Immature natural killer cell (primary cell): ENCODE measurements at regions not wholly inside any gene's neighbourhood (a gene's known extent, or its start where the extent isn't known, plus 50 kb on each side); places are given as distances from the start of the nearest gene placed in this dataset.
"Not testable (repeated sequence)": the region's sequence is repeated elsewhere in the genome, so short reads cannot be mapped to it uniquely, and the experiment has no call there.

ENCODE experiments used
- DNase-seq, 3 donors: peaks; one replicate each; pipeline ENCODE4 v3.0.0; 2022; ENCODE audit warnings: mixed read lengths in 1 of 3
- H3K27ac Mint-ChIP-seq, 6 donors: one replicate each; pipeline ENCODE4 v1.8.0; 2020; ENCODE audit warnings: mixed read lengths in 6 of 6, mild to moderate bottlenecking in 5 of 6, inconsistent platforms in 4 of 6, moderate library complexity in 3 of 6
- H3K27me3 Mint-ChIP-seq, 3 donors: one replicate each; pipeline ENCODE4 v1.8.0; 2020 to 2021; ENCODE audit warnings: low read depth in 3 of 3, mild to moderate bottlenecking in 3 of 3, mixed read lengths in 3 of 3, moderate library complexity in 3 of 3, inconsistent platforms in 1 of 3
- H3K36me3 Mint-ChIP-seq, 3 donors: one replicate each; pipeline ENCODE4 v1.8.0; 2020; ENCODE audit warnings: mixed read lengths in 3 of 3, inconsistent platforms in 2 of 3, mild to moderate bottlenecking in 2 of 3
- H3K4me1 Mint-ChIP-seq, 2 donors: one replicate each; pipeline ENCODE4 v1.8.0; 2020; ENCODE audit warnings: inconsistent platforms in 2 of 2, mild to moderate bottlenecking in 2 of 2, mixed read lengths in 2 of 2, moderate library complexity in 1 of 2
- H3K4me3 Mint-ChIP-seq, 5 donors: one replicate each; pipeline ENCODE4 v1.8.0; 2020; ENCODE audit warnings: mild to moderate bottlenecking in 5 of 5, mixed read lengths in 5 of 5, inconsistent platforms in 3 of 5, moderate library complexity in 3 of 5
- H3K9me3 Mint-ChIP-seq, 6 donors: one replicate each; pipeline ENCODE4 v1.8.0; 2020; ENCODE audit warnings: mild to moderate bottlenecking in 6 of 6, mixed read lengths in 6 of 6, inconsistent platforms in 4 of 6, moderate library complexity in 3 of 6

GRCh38 chr1:60688221-60688620 is 394.1 kb upstream of the NFIA start:
- not testable (repeated sequence) for H3K27ac Mint-ChIP-seq, DNase-seq, H3K4me3 Mint-ChIP-seq, H3K27me3 Mint-ChIP-seq, H3K36me3 Mint-ChIP-seq, H3K4me1 Mint-ChIP-seq
- H3K9me3 Mint-ChIP-seq, result peaks cover 0 to 12% (median 2%) of the 10 kb centered on the region in 6 donors

GRCh38 chr1:60681095-60681860 is 401.1 kb upstream of the NFIA start:
- Mint-ChIP-seq H3K27me3 (peaks cover 0 to 7% (median 3%) of the 10 kb centered on the region in 3 donors), H3K36me3 (no peaks in the 10 kb centered on the region)

GRCh38 chr1:60679524-60680375 is 402.6 kb upstream of the NFIA start:
- Mint-ChIP-seq H3K4me1 (no peaks in the 10 kb centered on the region), H3K27ac (no peak overlapping the region), H3K4me3 (no peak overlapping the region), H3K9me3 (peaks cover 0 to 13% (median 0%) of the 10 kb centered on the region in 6 donors), H3K36me3 (no peaks in the 10 kb centered on the region), H3K27me3 (peaks cover 0 to 10% (median 3%) of the 10 kb centered on the region in 3 donors)
- DNase-seq, result no peak

More at GRCh38 chr1:60681095-60681860, 401.1 kb upstream of the NFIA start:
- Mint-ChIP-seq H3K9me3 (peaks cover 0 to 13% (median 0%) of the 10 kb centered on the region in 6 donors), H3K27ac (no peak overlapping the region), H3K4me3 (no peak overlapping the region), H3K4me1 (no peaks in the 10 kb centered on the region)
- DNase-seq, result no peak

GRCh38 chr1:60678802-60679201 is 403.6 kb upstream of the NFIA start:
- Mint-ChIP-seq H3K4me1 (no peaks in the 10 kb centered on the region), H3K27ac (no peak overlapping the region), H3K9me3 (peaks cover 0 to 13% (median 0%) of the 10 kb centered on the region in 6 donors), H3K36me3 (no peaks in the 10 kb centered on the region), H3K27me3 (peaks cover 3 to 10% (median 4%) of the 10 kb centered on the region in 3 donors), H3K4me3 (no peak overlapping the region)
- no peak for DNase-seq

- peaks cover 0 to 13% (median 0%) of the 10 kb centered on the region in 6 donors for H3K9me3 Mint-ChIP-seq
- H3K4me1 Mint-ChIP-seq, result no peaks in the 10 kb centered on the region
- no peaks in the 10 kb centered on the region for H3K36me3 Mint-ChIP-seq
- no peak overlapping the region for H3K27ac Mint-ChIP-seq
- DNase-seq, result no peak
- H3K27me3 Mint-ChIP-seq, result peaks cover 3 to 10% (median 4%) of the 10 kb centered on the region in 3 donors
- H3K4me3 Mint-ChIP-seq, result no peak overlapping the region
Measured at GRCh38 chr1:60678391-60678790, 404.0 kb upstream of the NFIA start.

- Mint-ChIP-seq H3K27me3 (peaks cover 2 to 4% (median 3%) of the 10 kb centered on the region in 3 donors), H3K9me3 (peaks cover 0 to 3% (median 1%) of the 10 kb centered on the region in 6 donors), H3K36me3 (no peaks in the 10 kb centered on the region), H3K4me3 (no peak overlapping the region), H3K27ac (no peak overlapping the region), H3K4me1 (no peaks in the 10 kb centered on the region)
- no peak for DNase-seq
Measured at GRCh38 chr1:60672449-60672848, 409.9 kb upstream of the NFIA start.

- H3K27me3 Mint-ChIP-seq, result peaks cover 0 to 4% (median 2%) of the 10 kb centered on the region in 3 donors
- H3K36me3 Mint-ChIP-seq, result no peaks in the 10 kb centered on the region
- no peak for DNase-seq
- no peak overlapping the region for H3K4me3 Mint-ChIP-seq
- no peaks in the 10 kb centered on the region for H3K4me1 Mint-ChIP-seq
- no peak overlapping the region for H3K27ac Mint-ChIP-seq
- peaks cover 0 to 3% (median under 1%) of the 10 kb centered on the region in 6 donors for H3K9me3 Mint-ChIP-seq
Measured at GRCh38 chr1:60670302-60670701, 412.1 kb upstream of the NFIA start.

GRCh38 chr1:60668585-60668984 is 413.8 kb upstream of the NFIA start:
- DNase-seq, result no peak
- Mint-ChIP-seq H3K27ac (no peak overlapping the region), H3K36me3 (no peaks in the 10 kb centered on the region), H3K4me3 (no peak overlapping the region), H3K27me3 (peaks cover 0 to 2% (median 0%) of the 10 kb centered on the region in 3 donors), H3K4me1 (no peaks in the 10 kb centered on the region), H3K9me3 (peaks cover 0 to 6% (median 2%) of the 10 kb centered on the region in 6 donors)

GRCh38 chr1:60665311-60665710 is 417.1 kb upstream of the NFIA start:
- Mint-ChIP-seq H3K4me3 (no peak overlapping the region), H3K36me3 (no peaks in the 10 kb centered on the region), H3K27me3 (peaks cover 1 to 3% (median 2%) of the 10 kb centered on the region in 3 donors), H3K4me1 (no peaks in the 10 kb centered on the region), H3K27ac (no peak overlapping the region), H3K9me3 (peaks cover 0 to 10% (median 2%) of the 10 kb centered on the region in 6 donors)
- no peak for DNase-seq

GRCh38 chr1:60664086-60664625 is 418.2 kb upstream of the NFIA start:
- no peaks in the 10 kb centered on the region for H3K36me3 Mint-ChIP-seq
- peaks cover 0 to 10% (median under 1%) of the 10 kb centered on the region in 6 donors for H3K9me3 Mint-ChIP-seq
- H3K27me3 Mint-ChIP-seq, result peaks cover 0 to 4% (median 3%) of the 10 kb centered on the region in 3 donors
- no peaks in the 10 kb centered on the region for H3K4me1 Mint-ChIP-seq
- no peak overlapping the region for H3K4me3 Mint-ChIP-seq
- H3K27ac Mint-ChIP-seq, result no peak overlapping the region
- no peak for DNase-seq

- Mint-ChIP-seq H3K9me3 (peaks cover 0 to 8% (median under 1%) of the 10 kb centered on the region in 6 donors), H3K36me3 (no peaks in the 10 kb centered on the region), H3K4me1 (no peaks in the 10 kb centered on the region), H3K27ac (no peak overlapping the region), H3K27me3 (peaks cover 0 to 4% (median 3%) of the 10 kb centered on the region in 3 donors), H3K4me3 (no peak overlapping the region)
- no peak for DNase-seq
Measured at GRCh38 chr1:60662486-60663044, 419.8 kb upstream of the NFIA start.

- Mint-ChIP-seq H3K4me1 (no peaks in the 10 kb centered on the region), H3K4me3 (no peak overlapping the region), H3K27me3 (peaks cover 0 to 6% (median 4%) of the 10 kb centered on the region in 3 donors), H3K27ac (no peak overlapping the region), H3K36me3 (no peaks in the 10 kb centered on the region), H3K9me3 (peaks cover 0 to 4% (median 0%) of the 10 kb centered on the region in 6 donors)
- DNase-seq, result no peak
Measured at GRCh38 chr1:60657926-60658325, 424.4 kb upstream of the NFIA start.

- peaks cover 0 to 3% (median 2%) of the 10 kb centered on the region in 3 donors for H3K27me3 Mint-ChIP-seq
- H3K9me3 Mint-ChIP-seq, result peaks cover 0 to 2% (median 0%) of the 10 kb centered on the region in 6 donors
- H3K36me3 Mint-ChIP-seq, result no peaks in the 10 kb centered on the region
- no peak overlapping the region for H3K27ac Mint-ChIP-seq
- H3K4me3 Mint-ChIP-seq, result no peak overlapping the region
- no peaks in the 10 kb centered on the region for H3K4me1 Mint-ChIP-seq
- no peak for DNase-seq
Measured at GRCh38 chr1:60655679-60656355, 426.5 kb upstream of the NFIA start.
